SKM-1 treated with dmso at 0.1 percent for 144 hours (cell line): ENCODE measurements at regions not wholly inside any gene's neighbourhood (a gene's known extent, or its start where the extent isn't known, plus 50 kb on each side); places are given as distances from the start of the nearest gene placed in this dataset.
"Not testable (repeated sequence)": the region's sequence is repeated elsewhere in the genome, so short reads cannot be mapped to it uniquely, and the experiment has no call there.

Experiments used
- DNase-seq: peaks from one replicate; lab custom pipeline; 2025; ENCODE audit not compliant: unreplicated experiment; lab: John Stamatoyannopoulos, UW

- DNase-seq = no peak
These were observed 180.2 kb upstream of the EOLA2 start for GRCh38 chrX:150118476-150118875.

- DNase-seq = no peak
These were observed 181.0 kb upstream of the EOLA2 start for GRCh38 chrX:150119323-150119722.

- not testable (repeated sequence) for DNase-seq
These were observed 186.8 kb upstream of the EOLA2 start for GRCh38 chrX:150125045-150125444.

GRCh38 chrX:150127216-150127615, 188.9 kb upstream of the EOLA2 start:
- DNase-seq = no peak

GRCh38 chrX:150143721-150144440, 205.6 kb upstream of the EOLA2 start:
- no peak for DNase-seq

- no peak for DNase-seq
These were observed 208.1 kb upstream of the EOLA2 start for GRCh38 chrX:150146271-150146896.

GRCh38 chrX:150148749-150149672, 210.7 kb upstream of the EOLA2 start:
- no peak for DNase-seq

- DNase-seq = no peak
These were observed 211.9 kb upstream of the EOLA2 start for GRCh38 chrX:150150076-150150779.

GRCh38 chrX:150150780-150151125, 212.4 kb upstream of the MAMLD1 start:
- DNase-seq = no peak

- DNase-seq = no peak
These were observed 211.1 kb upstream of the MAMLD1 start for GRCh38 chrX:150152036-150152435.

- no peak for DNase-seq
These were observed 210.6 kb upstream of the MAMLD1 start for GRCh38 chrX:150152546-150152945.

GRCh38 chrX:150155436-150156035, 207.6 kb upstream of the MAMLD1 start:
- DNase-seq = no peak

GRCh38 chrX:150156615-150157014, 206.5 kb upstream of the MAMLD1 start:
- DNase-seq = no peak

- DNase-seq = no peak
These were observed 205.8 kb upstream of the MAMLD1 start for GRCh38 chrX:150157291-150157690.

- DNase-seq = no peak
These were observed 204.4 kb upstream of the MAMLD1 start for GRCh38 chrX:150158554-150159332.

GRCh38 chrX:150159537-150159936, 203.6 kb upstream of the MAMLD1 start:
- DNase-seq = no peak

- DNase-seq = no peak
These were observed 202.5 kb upstream of the MAMLD1 start for GRCh38 chrX:150160656-150161055.

GRCh38 chrX:150161193-150161592, 201.9 kb upstream of the MAMLD1 start:
- DNase-seq = no peak

GRCh38 chrX:150162141-150162540, 201.0 kb upstream of the MAMLD1 start:
- DNase-seq = no peak
